ENCODE measurements at regions not wholly inside any gene's neighbourhood (a gene's known extent, or its start where the extent isn't known, plus 50 kb on each side); places are given as distances from the start of the nearest gene placed in this dataset.

GRCh38 chr18:39348757-39349156 is 1783.2 kb upstream of the CELF4 start:
- WGBS (ENCODE audit: insufficient coverage): 6% methylated on average over 2 of the region's 3 CpGs
- Histone ChIP-seq H3K27ac (ENCODE audit: insufficient read depth in 1 of 2, low read depth in 1 of 2, low read length in 2 of 2, poor library complexity in 1 of 2, severe bottlenecking in 2 of 2) (no peak overlapping the region), H3K9me3 (ENCODE audit: control extremely low read depth in 1 of 5, control insufficient read depth in 4 of 5, insufficient read depth in 2 of 5, low read depth in 1 of 5, low read length in 4 of 5) (no peaks in the 10 kb centered on the region), H3K4me3 (ENCODE audit: control insufficient read depth in 1 of 7, extremely low read depth in 1 of 7, insufficient read depth in 4 of 7, low read depth in 2 of 7, low read length in 6 of 7) (no peak overlapping the region), H3K4me1 (ENCODE audit: control extremely low read depth in 1 of 4, control insufficient read depth in 4 of 4, insufficient read depth in 4 of 4, low read length in 3 of 4) (peaks cover 0 to 10% (median 5%) of the 10 kb centered on the region in 4 experiments), H3K27me3 (replicated peaks in 2 of 5; ENCODE audit: control insufficient read depth in 4 of 5, insufficient read depth in 5 of 5, low read length in 4 of 5) (no peaks in the 10 kb centered on the region), H3K36me3 (ENCODE audit: control insufficient read depth in 4 of 4, insufficient read depth in 4 of 4, low read length in 3 of 4) (no peaks in the 10 kb centered on the region)
- ChIA-PET CTCF (interaction anchor here (1.2 kb wide), 1 partner anchor 18 kb away, joined by 4 read pairs; no protein-coding TSS in a partner anchor), POLR2A (no interaction called here)
- DNase-seq: peak; percentile 15 to 81 (median 69)

GRCh38 chr18:39347701-39348100 is 1782.1 kb upstream of the CELF4 start:
- Histone ChIP-seq H3K4me1 (ENCODE audit: control extremely low read depth in 1 of 4, control insufficient read depth in 4 of 4, insufficient read depth in 4 of 4, low read length in 3 of 4) (peaks cover 0 to 10% (median 5%) of the 10 kb centered on the region in 4 experiments), H3K27ac (ENCODE audit: insufficient read depth in 1 of 2, low read depth in 1 of 2, low read length in 2 of 2, poor library complexity in 1 of 2, severe bottlenecking in 2 of 2) (no peak overlapping the region), H3K36me3 (ENCODE audit: control insufficient read depth in 4 of 4, insufficient read depth in 4 of 4, low read length in 3 of 4) (no peaks in the 10 kb centered on the region), H3K27me3 (replicated peaks in 2 of 5; ENCODE audit: control insufficient read depth in 4 of 5, insufficient read depth in 5 of 5, low read length in 4 of 5) (no peaks in the 10 kb centered on the region), H3K9me3 (ENCODE audit: control extremely low read depth in 1 of 5, control insufficient read depth in 4 of 5, insufficient read depth in 2 of 5, low read depth in 1 of 5, low read length in 4 of 5) (no peaks in the 10 kb centered on the region), H3K4me3 (ENCODE audit: control insufficient read depth in 1 of 7, extremely low read depth in 1 of 7, insufficient read depth in 4 of 7, low read depth in 2 of 7, low read length in 6 of 7) (no peak overlapping the region)
- POLR2A ChIA-PET: no interaction called here
- 100% methylated on average over 4 of the region's 5 CpGs for WGBS (ENCODE audit: insufficient coverage)
- DNase-seq: no peak
- CTCF ChIA-PET: no interaction called here

- POLR2A ChIA-PET: no interaction called here
- no CpG with 5 or more reads among the region's 1 CpG for WGBS (ENCODE audit: insufficient coverage)
- Histone ChIP-seq H3K9me3 (ENCODE audit: control extremely low read depth in 1 of 5, control insufficient read depth in 4 of 5, insufficient read depth in 2 of 5, low read depth in 1 of 5, low read length in 4 of 5) (no peaks in the 10 kb centered on the region), H3K4me3 (ENCODE audit: control insufficient read depth in 1 of 7, extremely low read depth in 1 of 7, insufficient read depth in 4 of 7, low read depth in 2 of 7, low read length in 6 of 7) (no peak overlapping the region), H3K27ac (ENCODE audit: insufficient read depth in 1 of 2, low read depth in 1 of 2, low read length in 2 of 2, poor library complexity in 1 of 2, severe bottlenecking in 2 of 2) (no peak overlapping the region), H3K4me1 (ENCODE audit: control extremely low read depth in 1 of 4, control insufficient read depth in 4 of 4, insufficient read depth in 4 of 4, low read length in 3 of 4) (peaks cover 0 to 10% (median 5%) of the 10 kb centered on the region in 4 experiments), H3K27me3 (replicated peaks in 2 of 5; ENCODE audit: control insufficient read depth in 4 of 5, insufficient read depth in 5 of 5, low read length in 4 of 5) (no peaks in the 10 kb centered on the region), H3K36me3 (ENCODE audit: control insufficient read depth in 4 of 4, insufficient read depth in 4 of 4, low read length in 3 of 4) (no peaks in the 10 kb centered on the region)
- no peak for DNase-seq
- CTCF ChIA-PET: interaction anchor here (1.2 to 1.4 kb wide), 2 partner anchors 17 to 26 kb away, joined by 3 to 6 read pairs; no protein-coding TSS in a partner anchor
These were observed 1781.3 kb upstream of the CELF4 start for GRCh38 chr18:39346916-39347315.

GRCh38 chr18:39345321-39345720 is 1779.7 kb upstream of the CELF4 start:
- CTCF ChIA-PET: no interaction called here

GRCh38 chr18:39344487-39344886 is 1778.9 kb upstream of the CELF4 start:
- Histone ChIP-seq H3K27me3 (replicated peaks in 2 of 5; ENCODE audit: control insufficient read depth in 4 of 5, insufficient read depth in 5 of 5, low read length in 4 of 5) (no peaks in the 10 kb centered on the region), H3K36me3 (ENCODE audit: control insufficient read depth in 4 of 4, insufficient read depth in 4 of 4, low read length in 3 of 4) (no peaks in the 10 kb centered on the region), H3K27ac (ENCODE audit: insufficient read depth in 1 of 2, low read depth in 1 of 2, low read length in 2 of 2, poor library complexity in 1 of 2, severe bottlenecking in 2 of 2) (no peak overlapping the region), H3K4me1 (ENCODE audit: control extremely low read depth in 1 of 4, control insufficient read depth in 4 of 4, insufficient read depth in 4 of 4, low read length in 3 of 4) (peaks cover 0 to 10% (median 5%) of the 10 kb centered on the region in 4 experiments), H3K9me3 (ENCODE audit: control extremely low read depth in 1 of 5, control insufficient read depth in 4 of 5, insufficient read depth in 2 of 5, low read depth in 1 of 5, low read length in 4 of 5) (no peaks in the 10 kb centered on the region), H3K4me3 (ENCODE audit: control insufficient read depth in 1 of 7, extremely low read depth in 1 of 7, insufficient read depth in 4 of 7, low read depth in 2 of 7, low read length in 6 of 7) (no peak overlapping the region)
- ChIA-PET POLR2A (no interaction called here), CTCF (interaction anchor here (1.0 kb wide), 1 partner anchor 8 kb away, joined by 3 read pairs; no protein-coding TSS in a partner anchor)
- 100% methylated on average over 4 of the region's 5 CpGs for WGBS (ENCODE audit: insufficient coverage)
- no peak for DNase-seq

More at GRCh38 chr18:39345321-39345720, 1779.7 kb upstream of the CELF4 start:
- Histone ChIP-seq H3K27ac (ENCODE audit: insufficient read depth in 1 of 2, low read depth in 1 of 2, low read length in 2 of 2, poor library complexity in 1 of 2, severe bottlenecking in 2 of 2) (no peak overlapping the region), H3K9me3 (ENCODE audit: control extremely low read depth in 1 of 5, control insufficient read depth in 4 of 5, insufficient read depth in 2 of 5, low read depth in 1 of 5, low read length in 4 of 5) (no peaks in the 10 kb centered on the region), H3K4me3 (ENCODE audit: control insufficient read depth in 1 of 7, extremely low read depth in 1 of 7, insufficient read depth in 4 of 7, low read depth in 2 of 7, low read length in 6 of 7) (no peak overlapping the region), H3K36me3 (ENCODE audit: control insufficient read depth in 4 of 4, insufficient read depth in 4 of 4, low read length in 3 of 4) (no peaks in the 10 kb centered on the region), H3K4me1 (ENCODE audit: control extremely low read depth in 1 of 4, control insufficient read depth in 4 of 4, insufficient read depth in 4 of 4, low read length in 3 of 4) (peaks cover 0 to 10% (median 5%) of the 10 kb centered on the region in 4 experiments), H3K27me3 (replicated peaks in 2 of 5; ENCODE audit: control insufficient read depth in 4 of 5, insufficient read depth in 5 of 5, low read length in 4 of 5) (no peaks in the 10 kb centered on the region)
- POLR2A ChIA-PET: no interaction called here
- no peak for DNase-seq
- no CpG with 5 or more reads among the region's 2 CpGs for WGBS (ENCODE audit: insufficient coverage)

- 100% methylated on average over 1 of the region's 2 CpGs for WGBS (ENCODE audit: insufficient coverage)
- ChIA-PET POLR2A (no interaction called here), CTCF (interaction anchor here (1.4 kb wide), 1 partner anchor 9 kb away, joined by 3 read pairs; no protein-coding TSS in a partner anchor)
- H3K27me3 ChIP-seq (replicated peaks in 2 of 5; ENCODE audit: control insufficient read depth in 4 of 5, insufficient read depth in 5 of 5, low read length in 4 of 5): no peaks in the 10 kb centered on the region
- no peak overlapping the region for H3K27ac ChIP-seq (ENCODE audit: insufficient read depth in 1 of 2, low read depth in 1 of 2, low read length in 2 of 2, poor library complexity in 1 of 2, severe bottlenecking in 2 of 2)
- H3K4me3 ChIP-seq (ENCODE audit: control insufficient read depth in 1 of 7, extremely low read depth in 1 of 7, insufficient read depth in 4 of 7, low read depth in 2 of 7, low read length in 6 of 7): no peak overlapping the region
- DNase-seq: no peak
- H3K9me3 ChIP-seq (ENCODE audit: control extremely low read depth in 1 of 5, control insufficient read depth in 4 of 5, insufficient read depth in 2 of 5, low read depth in 1 of 5, low read length in 4 of 5): no peaks in the 10 kb centered on the region
- no peaks in the 10 kb centered on the region for H3K36me3 ChIP-seq (ENCODE audit: control insufficient read depth in 4 of 4, insufficient read depth in 4 of 4, low read length in 3 of 4)
- no peaks in the 10 kb centered on the region for H3K4me1 ChIP-seq (ENCODE audit: control extremely low read depth in 1 of 4, control insufficient read depth in 4 of 4, insufficient read depth in 4 of 4, low read length in 3 of 4)
These were observed 1775.5 kb upstream of the CELF4 start for GRCh38 chr18:39341129-39341528.

GRCh38 chr18:39340418-39340817 is 1774.8 kb upstream of the CELF4 start:
- H3K36me3 ChIP-seq (ENCODE audit: control insufficient read depth in 4 of 4, insufficient read depth in 4 of 4, low read length in 3 of 4): no peaks in the 10 kb centered on the region
- no peaks in the 10 kb centered on the region for H3K4me1 ChIP-seq (ENCODE audit: control extremely low read depth in 1 of 4, control insufficient read depth in 4 of 4, insufficient read depth in 4 of 4, low read length in 3 of 4)
- H3K27ac ChIP-seq (ENCODE audit: insufficient read depth in 1 of 2, low read depth in 1 of 2, low read length in 2 of 2, poor library complexity in 1 of 2, severe bottlenecking in 2 of 2): no peak overlapping the region
- no CpG with 5 or more reads among the region's 1 CpG for WGBS (ENCODE audit: insufficient coverage)
- H3K27me3 ChIP-seq (replicated peaks in 2 of 5; ENCODE audit: control insufficient read depth in 4 of 5, insufficient read depth in 5 of 5, low read length in 4 of 5): no peaks in the 10 kb centered on the region
- ChIA-PET CTCF (interaction anchor here (1.4 kb wide), 1 partner anchor 10 kb away, joined by 3 read pairs; no protein-coding TSS in a partner anchor), POLR2A (no interaction called here)
- DNase-seq: no peak
- no peak overlapping the region for H3K4me3 ChIP-seq (ENCODE audit: control insufficient read depth in 1 of 7, extremely low read depth in 1 of 7, insufficient read depth in 4 of 7, low read depth in 2 of 7, low read length in 6 of 7)
- no peaks in the 10 kb centered on the region for H3K9me3 ChIP-seq (ENCODE audit: control extremely low read depth in 1 of 5, control insufficient read depth in 4 of 5, insufficient read depth in 2 of 5, low read depth in 1 of 5, low read length in 4 of 5)
